H1 (cell line): ENCODE measurements at regions not wholly inside any gene's neighbourhood (a gene's known extent, or its start where the extent isn't known, plus 50 kb on each side); places are given as distances from the start of the nearest gene placed in this dataset.

Experiments
- BACH1 ChIP-seq: IDR thresholded peaks from 2 replicates; pipeline ENCODE4 v1.6.1; 2012; ENCODE audit warnings: low read length, improper control_type of control experiment
- BRCA1 ChIP-seq: IDR thresholded peaks from 2 replicates; pipeline ENCODE4 v1.6.1; 2012; ENCODE audit warnings: low read depth, low read length, improper control_type of control experiment
- CEBPB ChIP-seq: IDR thresholded peaks from 2 replicates; pipeline ENCODE4 v1.6.1; 2012; ENCODE audit warnings: low read depth, low read length
- CTCF ChIP-seq, 3 experiments: IDR thresholded peaks; 1 replicate in 2 of 3; 2 replicates in 1 of 3; pipeline versions ENCODE4 v1.5.1 to v1.6.1; 2011; ENCODE audit warnings: low read length in 3 of 3, mild to moderate bottlenecking in 3 of 3, inconsistent platforms in 2 of 3, low read depth in 1 of 3, moderate library complexity in 1 of 3; ENCODE audit not compliant: insufficient read depth in 1 of 3; ENCODE audit errors: control extremely low read depth in 1 of 3
- GABPA ChIP-seq: IDR thresholded peaks from 2 replicates; pipeline ENCODE4 v1.6.1; 2011; ENCODE audit warnings: mild to moderate bottlenecking, low read length, moderate library complexity, borderline replicate concordance; ENCODE audit not compliant: insufficient read depth
- KDM1A ChIP-seq: fragments of 200-600, 300-600 bp; sonication (generic); IDR thresholded peaks from 2 replicates; pipeline ENCODE4 v1.7.1; 2016; ENCODE audit warnings: mild to moderate bottlenecking, low read length, borderline replicate concordance
- POLR2A ChIP-seq, 2 experiments: IDR thresholded peaks; 1 replicate in 1 of 2; 2 replicates in 1 of 2; pipeline ENCODE4 v1.6.1; 2011; ENCODE audit warnings: low read depth in 2 of 2, low read length in 2 of 2, mild to moderate bottlenecking in 2 of 2; ENCODE audit errors: control extremely low read depth in 1 of 2
- POLR2AphosphoS5 ChIP-seq: IDR thresholded peaks from 2 replicates; pipeline ENCODE4 v1.6.1; 2011; ENCODE audit warnings: low read depth, low read length
- POU5F1 ChIP-seq: IDR thresholded peaks from 2 replicates; pipeline ENCODE4 v1.6.1; 2011; ENCODE audit warnings: low read depth, mild to moderate bottlenecking, low read length, moderate library complexity
- RFX5 ChIP-seq: IDR thresholded peaks from 2 replicates; pipeline ENCODE4 v1.6.1; 2011; ENCODE audit warnings: low read depth, low read length, improper control_type of control experiment, borderline replicate concordance
- SIN3A ChIP-seq, 2 experiments: IDR thresholded peaks in 1 of 2; conservative IDR thresholded peaks in 1 of 2; 2 replicates each; pipeline ENCODE4 v1.6.1; 2011 to 2012; ENCODE audit warnings: low read length in 2 of 2, improper control_type of control experiment in 1 of 2, low read depth in 1 of 2, mild to moderate bottlenecking in 1 of 2
- TAF1 ChIP-seq: IDR thresholded peaks from 2 replicates; pipeline ENCODE4 v1.6.1; 2011; ENCODE audit warnings: mild to moderate bottlenecking, low read depth, low read length
- YY1 ChIP-seq: IDR thresholded peaks from 2 replicates; pipeline ENCODE4 v1.6.1; 2011; ENCODE audit warnings: low read depth, mild to moderate bottlenecking, low read length
- TF ChIP-seq, protein P1 (sequence below): IDR thresholded peaks from 2 replicates; pipeline ENCODE4 v1.6.1; 2011; ENCODE audit warnings: low read length, improper control_type of control experiment

DNA sequence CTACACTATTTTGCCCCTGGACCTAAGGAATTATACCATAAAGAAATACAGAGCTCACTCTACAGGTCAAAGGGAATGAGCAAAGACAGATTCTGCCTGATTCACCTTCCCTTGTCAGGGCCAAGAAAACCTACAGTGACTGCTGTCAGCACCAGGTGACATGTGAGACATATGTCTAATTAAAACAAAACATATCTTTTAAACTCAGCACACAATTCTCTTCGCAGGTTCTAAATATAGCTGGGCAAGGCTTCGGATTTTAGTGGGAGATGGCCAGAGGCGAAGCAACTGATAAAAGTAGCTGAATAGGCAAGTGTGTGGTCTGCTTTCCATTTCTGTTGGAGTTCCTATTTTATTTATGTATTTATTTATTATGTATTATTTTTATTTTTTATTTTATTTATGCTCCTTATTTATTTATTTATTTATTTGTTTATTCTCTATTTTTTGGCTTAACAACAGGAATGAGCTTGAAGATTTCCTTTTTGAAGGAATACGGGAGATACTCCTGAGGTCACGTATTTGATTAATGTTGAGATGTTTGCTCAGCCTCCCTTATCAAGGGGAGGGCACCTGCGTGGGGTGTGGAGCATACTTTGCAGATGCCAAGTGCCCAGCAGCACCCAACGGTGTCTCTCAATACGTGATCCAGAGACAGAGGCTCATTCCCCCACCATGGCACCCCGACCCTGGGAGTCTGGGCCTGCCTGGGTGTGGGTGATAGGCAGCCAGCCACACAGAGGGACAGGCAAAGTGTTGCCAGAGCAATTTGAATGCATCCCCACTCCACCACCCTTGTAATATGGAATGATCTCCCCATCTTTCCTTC lies 141.8 kb downstream of the RNF152 start:
- TF ChIP-seq CTCF (IDR thresholded peaks at IDR 0.05; ENCODE audit: control extremely low read depth in 1 of 3, insufficient read depth in 1 of 3, low read depth in 1 of 3, low read length in 3 of 3) (no peak), POLR2AphosphoS5 (no peak), POLR2A (IDR thresholded peaks at IDR 0.05; ENCODE audit: control extremely low read depth in 1 of 2, low read depth in 2 of 2, low read length in 2 of 2) (no peak), GABPA (no peak), BRCA1 (no peak), SIN3A (conservative IDR thresholded peaks at IDR 0.05 in 1 of 2, IDR thresholded peaks at IDR 0.05 in 1 of 2; ENCODE audit: low read depth in 1 of 2, low read length in 2 of 2) (no peak), KDM1A (no peak), POU5F1 (no peak), TAF1 (no peak), BACH1 (no peak), RFX5 (no peak), YY1 (no peak), CEBPB (no peak)
- TF ChIP-seq, protein P1, sequence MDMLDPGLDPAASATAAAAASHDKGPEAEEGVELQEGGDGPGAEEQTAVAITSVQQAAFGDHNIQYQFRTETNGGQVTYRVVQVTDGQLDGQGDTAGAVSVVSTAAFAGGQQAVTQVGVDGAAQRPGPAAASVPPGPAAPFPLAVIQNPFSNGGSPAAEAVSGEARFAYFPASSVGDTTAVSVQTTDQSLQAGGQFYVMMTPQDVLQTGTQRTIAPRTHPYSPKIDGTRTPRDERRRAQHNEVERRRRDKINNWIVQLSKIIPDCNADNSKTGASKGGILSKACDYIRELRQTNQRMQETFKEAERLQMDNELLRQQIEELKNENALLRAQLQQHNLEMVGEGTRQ = no peak
